ENCODE measurements at regions not wholly inside any gene's neighbourhood (a gene's known extent, or its start where the extent isn't known, plus 50 kb on each side); places are given as distances from the start of the nearest gene placed in this dataset.

- H3K4me1 ChIP-seq, result peaks cover 15% of the 10 kb centered on the region
- no peak for DNase-seq
- TF ChIP-seq CTCF (IDR thresholded peaks at IDR 0.05; ENCODE audit: borderline replicate concordance), result no peak
- H3K4me3 ChIP-seq, result no peak overlapping the region
- no peaks in the 10 kb centered on the region for H3K36me3 ChIP-seq
- H3K27ac ChIP-seq (replicated peaks), result no peak overlapping the region
- intact Hi-C loops (cut with micrococcal nuclease), result no loop called here
- no peaks in the 10 kb centered on the region for H3K9me3 ChIP-seq (replicated peaks)
- no peaks in the 10 kb centered on the region for H3K27me3 ChIP-seq (ENCODE audit: low read depth)
Observed at GRCh38 chr2:186125156-186125555, 360.9 kb upstream of the ZC3H15 start.

- H3K27me3 ChIP-seq (ENCODE audit: low read depth), result no peaks in the 10 kb centered on the region
- H3K9me3 ChIP-seq (replicated peaks), result no peaks in the 10 kb centered on the region
- no peak overlapping the region for H3K4me3 ChIP-seq
- no peaks in the 10 kb centered on the region for H3K36me3 ChIP-seq
- peaks cover 20% of the 10 kb centered on the region for H3K4me1 ChIP-seq
- no peak for DNase-seq
- TF ChIP-seq CTCF (IDR thresholded peaks at IDR 0.05; ENCODE audit: borderline replicate concordance), result no peak
- intact Hi-C loops (cut with micrococcal nuclease), result no loop called here
- H3K27ac ChIP-seq (replicated peaks), result no peak overlapping the region
Observed at GRCh38 chr2:186125625-186126024, 360.4 kb upstream of the ZC3H15 start.

- H3K4me3 ChIP-seq, result no peak overlapping the region
- no peaks in the 10 kb centered on the region for H3K36me3 ChIP-seq
- no peaks in the 10 kb centered on the region for H3K27me3 ChIP-seq (ENCODE audit: low read depth)
- H3K9me3 ChIP-seq (replicated peaks), result no peaks in the 10 kb centered on the region
- TF ChIP-seq CTCF (IDR thresholded peaks at IDR 0.05; ENCODE audit: borderline replicate concordance), result no peak
- intact Hi-C loops (cut with micrococcal nuclease), result no loop called here
- H3K27ac ChIP-seq (replicated peaks), result no peak overlapping the region
- peaks cover 21% of the 10 kb centered on the region for H3K4me1 ChIP-seq
- DNase-seq, result no peak
Observed at GRCh38 chr2:186126181-186126580, 359.9 kb upstream of the ZC3H15 start.

- intact Hi-C loops (cut with micrococcal nuclease), result no loop called here
- Histone ChIP-seq H3K36me3 (no peaks in the 10 kb centered on the region), H3K4me1 (peaks cover 21% of the 10 kb centered on the region), H3K27ac (replicated peaks) (no peak overlapping the region), H3K27me3 (ENCODE audit: low read depth) (no peaks in the 10 kb centered on the region), H3K9me3 (replicated peaks) (no peaks in the 10 kb centered on the region), H3K4me3 (no peak overlapping the region)
- no peak for TF ChIP-seq CTCF (IDR thresholded peaks at IDR 0.05; ENCODE audit: borderline replicate concordance)
- no peak for DNase-seq
Observed at GRCh38 chr2:186129767-186130581, 356.1 kb upstream of the ZC3H15 start.

- H3K27ac ChIP-seq (replicated peaks), result no peak overlapping the region
- no peak for TF ChIP-seq CTCF (IDR thresholded peaks at IDR 0.05; ENCODE audit: borderline replicate concordance)
- no peaks in the 10 kb centered on the region for H3K9me3 ChIP-seq (replicated peaks)
- intact Hi-C loops (cut with micrococcal nuclease), result no loop called here
- no peak overlapping the region for H3K4me3 ChIP-seq
- no peaks in the 10 kb centered on the region for H3K27me3 ChIP-seq (ENCODE audit: low read depth)
- H3K4me1 ChIP-seq, result peaks cover 20% of the 10 kb centered on the region
- no peaks in the 10 kb centered on the region for H3K36me3 ChIP-seq
- no peak for DNase-seq
Observed at GRCh38 chr2:186130748-186131641, 355.1 kb upstream of the ZC3H15 start.
